OCI-LY7 (cell line): ENCODE measurements at regions not wholly inside any gene's neighbourhood (a gene's known extent, or its start where the extent isn't known, plus 50 kb on each side); places are given as distances from the start of the nearest gene placed in this dataset.

Experiments
- BruUV-seq: library from RNA; stranded (reverse); fragments of 400-500 nt; replicated peaks from 2 replicates; lab custom pipeline; 2021; lab: Mats Ljungman, UMichigan
- CTCF ChIA-PET: fragments of 300-600 bp; sonication (Branson Sonifier 250); formaldehyde crosslinking; loops from one replicate; lab custom pipeline; 2022; ENCODE audit warnings: antibody characterized with exemption; ENCODE audit not compliant: unreplicated experiment; lab: Charles Lee
- POLR2A ChIA-PET: fragments of 300-600 bp; sonication (Branson Sonifier 250); formaldehyde crosslinking; loops from one replicate; lab custom pipeline; 2022; ENCODE audit warnings: antibody characterized with exemption; lab: Charles Lee
- DNase-seq: peaks from one replicate; pipeline ENCODE4 v3.0.0-alpha.2; 2015; ENCODE audit warnings: low spot score
- H2AFZ ChIP-seq: fragments of 200-600 bp; sonication (generic), shearing (Covaris generic); 2 replicates; pipeline ENCODE4 v1.6.1; 2014; ENCODE audit warnings: mild to moderate bottlenecking, antibody characterized with exemption, low read length, moderate library complexity
- H3K27ac ChIP-seq: fragments of 200-600 bp; sonication (generic); 2 replicates; pipeline ENCODE4 v1.5.1; 2014; ENCODE audit warnings: mixed run types, low read depth, mild to moderate bottlenecking, moderate library complexity, low read length, inconsistent platforms; ENCODE audit not compliant: poor library complexity, severe bottlenecking
- H3K36me3 ChIP-seq: fragments of 200-600 bp; sonication (generic); 2 replicates; pipeline ENCODE4 v1.6.1; 2014; ENCODE audit warnings: mild to moderate bottlenecking, antibody characterized with exemption, low read length, moderate library complexity, mixed read lengths; ENCODE audit not compliant: insufficient read depth
- H3K4me1 ChIP-seq: fragments of 200-600 bp; sonication (generic); 2 replicates; pipeline ENCODE4 v1.5.1; 2014; ENCODE audit warnings: mild to moderate bottlenecking, low read length; ENCODE audit not compliant: insufficient read depth, poor library complexity, severe bottlenecking
- H3K4me2 ChIP-seq: fragments of 200-600 bp; sonication (generic); 2 replicates; pipeline ENCODE4 v1.6.1; 2014; ENCODE audit warnings: mild to moderate bottlenecking, low read length
- H3K4me3 ChIP-seq: fragments of 200-600 bp; sonication (generic); 2 replicates; pipeline ENCODE4 v1.5.1; 2014; ENCODE audit warnings: mild to moderate bottlenecking, low read depth, low read length; ENCODE audit not compliant: poor library complexity, severe bottlenecking
- H3K79me2 ChIP-seq: fragments of 200-600 bp; sonication (generic); 2 replicates; pipeline ENCODE4 v1.6.1; 2016; ENCODE audit warnings: low read depth, mild to moderate bottlenecking, low read length, moderate library complexity, mixed read lengths; ENCODE audit not compliant: insufficient read depth
- H3K9me2 ChIP-seq: fragments of 200-600 bp; sonication (generic); 2 replicates; pipeline ENCODE4 v1.6.1; 2016; ENCODE audit warnings: mild to moderate bottlenecking, low read length, mixed read lengths; ENCODE audit not compliant: insufficient read depth
- H3K9me3 ChIP-seq: fragments of 200-600 bp; sonication (generic); 2 replicates; pipeline ENCODE4 v1.6.1; 2014; ENCODE audit warnings: mild to moderate bottlenecking, mixed run types, low read length, mixed read lengths
- H4K20me1 ChIP-seq: fragments of 200-600 bp; sonication (generic); 2 replicates; pipeline ENCODE4 v1.6.1; 2014; ENCODE audit warnings: mild to moderate bottlenecking, antibody characterized with exemption, low read length, moderate library complexity, mixed read lengths; ENCODE audit not compliant: insufficient read depth
- CTCF ChIP-seq: fragments of 200-600 bp; sonication (generic); conservative IDR thresholded peaks from 2 replicates; pipeline ENCODE4 v1.5.1; 2014; ENCODE audit warnings: mild to moderate bottlenecking, antibody characterized with exemption, low read length, moderate library complexity, mixed read lengths
- EZH2phosphoT487 ChIP-seq: fragments of 200-600 bp; sonication (generic); IDR thresholded peaks from 2 replicates; pipeline ENCODE4 v1.6.1; 2018; ENCODE audit warnings: low read depth, borderline replicate concordance, mild to moderate bottlenecking, mixed run types, antibody characterized with exemption, low read length, moderate library complexity, mixed read lengths
- intact Hi-C: fragments of 100-400 bp; cut with micrococcal nuclease; formaldehyde crosslinking; loops from one replicate; pipeline ENCODE4 v1.10.0; 2022; ENCODE audit not compliant: unreplicated experiment

- H4K20me1 ChIP-seq, result no peaks in the 10 kb centered on the region
- no peaks in the 10 kb centered on the region for H3K79me2 ChIP-seq
- H3K36me3 ChIP-seq, result no peaks in the 10 kb centered on the region
- TF ChIP-seq EZH2phosphoT487 (no peak), CTCF (no peak)
- intact Hi-C loops, result no loop called here
- no peak overlapping the region for H2AFZ ChIP-seq
- H3K9me2 ChIP-seq, result no peaks in the 10 kb centered on the region
- no peaks in the 10 kb centered on the region for H3K9me3 ChIP-seq
- H3K27ac ChIP-seq, result no peak overlapping the region
- CTCF ChIA-PET, result no interaction called here
- no TSS peak for BruUV-seq
- H3K4me1 ChIP-seq, result no peaks in the 10 kb centered on the region
- no peak overlapping the region for H3K4me2 ChIP-seq
- POLR2A ChIA-PET, result interaction anchor here (0.7 kb wide), 1 partner anchor 14 kb away, joined by 4 read pairs; no protein-coding TSS in a partner anchor
- H3K4me3 ChIP-seq, result no peak overlapping the region
- no peak for DNase-seq
Measured at GRCh38 chr2:52956118-52956517, 811.5 kb upstream of the CHAC2 start.

GRCh38 chr2:52955079-52955478 is 812.5 kb upstream of the CHAC2 start:
- no peaks in the 10 kb centered on the region for H3K79me2 ChIP-seq
- TF ChIP-seq CTCF (no peak), EZH2phosphoT487 (no peak)
- intact Hi-C loops, result no loop called here
- no peak overlapping the region for H3K27ac ChIP-seq
- H3K9me3 ChIP-seq, result no peaks in the 10 kb centered on the region
- ChIA-PET POLR2A (no interaction called here), CTCF (no interaction called here)
- no peak overlapping the region for H2AFZ ChIP-seq
- no peaks in the 10 kb centered on the region for H3K9me2 ChIP-seq
- no peak overlapping the region for H3K4me2 ChIP-seq
- no peak overlapping the region for H3K4me3 ChIP-seq
- BruUV-seq, result no TSS peak
- DNase-seq, result no peak
- no peaks in the 10 kb centered on the region for H3K36me3 ChIP-seq
- H4K20me1 ChIP-seq, result no peaks in the 10 kb centered on the region
- H3K4me1 ChIP-seq, result no peaks in the 10 kb centered on the region

DNA sequence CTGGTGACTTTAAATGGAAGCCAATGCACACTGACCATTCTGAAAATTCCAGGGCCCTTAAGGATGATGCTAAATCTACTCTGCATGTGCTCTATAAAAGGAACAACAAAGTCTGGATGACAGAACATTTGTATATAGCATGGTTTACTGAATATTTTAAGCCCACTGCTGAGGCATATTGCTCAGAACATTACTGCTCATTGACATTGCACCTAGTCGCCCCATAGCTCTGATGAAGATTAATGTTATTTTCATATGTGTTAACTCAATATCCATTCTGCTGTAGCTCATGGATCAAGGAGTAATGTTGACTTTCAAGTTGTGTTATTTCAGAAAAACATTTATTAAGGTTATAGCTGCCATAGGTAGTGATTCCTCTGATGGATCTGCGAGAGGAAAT is 827.5 kb upstream of the CHAC2 start:
- intact Hi-C loops, result no loop called here
- CTCF ChIA-PET, result no interaction called here
- no TSS peak for BruUV-seq
- Histone ChIP-seq H4K20me1 (no peaks in the 10 kb centered on the region), H3K4me3 (no peak overlapping the region), H2AFZ (no peak overlapping the region), H3K4me2 (no peak overlapping the region), H3K27ac (no peak overlapping the region), H3K9me3 (no peaks in the 10 kb centered on the region), H3K4me1 (no peaks in the 10 kb centered on the region), H3K9me2 (no peaks in the 10 kb centered on the region), H3K79me2 (no peaks in the 10 kb centered on the region), H3K36me3 (no peaks in the 10 kb centered on the region)
- POLR2A ChIA-PET, result interaction anchor here (1.1 kb wide), 1 partner anchor 8 kb away, joined by 3 read pairs; no protein-coding TSS in a partner anchor
- TF ChIP-seq CTCF (no peak), EZH2phosphoT487 (no peak)
- DNase-seq, result no peak
